HepG2 (cell line): ENCODE measurements at regions not wholly inside any gene's neighbourhood (a gene's known extent, or its start where the extent isn't known, plus 50 kb on each side); places are given as distances from the start of the nearest gene placed in this dataset.

ENCODE experiments used
- ATAC-seq: fragments of 200-7000 bp; cut with Tn5 transposase; 3 replicates; pipeline ENCODE4 v1.9.1; 2020; ENCODE audit warnings: mild to moderate bottlenecking, moderate library complexity
- BruUV-seq: library from RNA; stranded (reverse); fragments of 400-500 nt; replicated peaks from 2 replicates; lab custom pipeline; 2021; lab: Mats Ljungman, UMichigan
- CTCF ChIA-PET: fragments of 300-600 bp; formaldehyde crosslinking; extraction: SDS; loops from one replicate; lab custom pipeline; 2021; ENCODE audit warnings: low total read pairs, inconsistent platforms, low intra/inter-chr PET ratio; lab: Yijun Ruan, JAX
- POLR2A ChIA-PET: fragments of 350-600 bp; sonication (Branson Sonifier 250); formaldehyde crosslinking; loops from one replicate; lab custom pipeline; 2020; ENCODE audit warnings: antibody characterized with exemption, inconsistent platforms; lab: Yijun Ruan, JAX
- DNase-seq: peaks from one replicate; pipeline ENCODE4 v3.0.0-alpha.2; 2015; ENCODE audit warnings: low spot score
- FAIRE-seq: peaks from 3 replicates; lab custom pipeline; 2011; peaks lifted over from hg19 to GRCh38; lab: Jason Lieb, UNC
- H2AFZ ChIP-seq: one replicate; pipeline ENCODE4 v1.6.1; 2011; ENCODE audit warnings: low read length, inconsistent platforms
- H3K27ac ChIP-seq: fragments of 300-600 bp; 3 replicates; pipeline ENCODE4 v1.8.0; 2011; ENCODE audit warnings: mixed run types, mild to moderate bottlenecking, mixed read lengths, low read length, inconsistent platforms; ENCODE audit not compliant: insufficient read depth; ENCODE audit errors: extremely low read length
- H3K27me3 ChIP-seq, 2 experiments: fragments of 200-600 bp in 1 of 2; 2 replicates in 1 of 2; 3 replicates in 1 of 2; pipeline versions ENCODE4 v1.6.0 to v1.8.0; 2011; ENCODE audit warnings: low read length in 2 of 2, mild to moderate bottlenecking in 2 of 2, moderate library complexity in 2 of 2, inconsistent platforms in 1 of 2; ENCODE audit not compliant: insufficient read depth in 2 of 2, control insufficient read depth in 1 of 2
- H3K36me3 ChIP-seq, 2 experiments: fragments of 200-600 bp in 1 of 2; replicated peaks in 1 of 2; 2 replicates in 1 of 2; 3 replicates in 1 of 2; pipeline versions ENCODE4 v1.5.1 to v1.8.0; 2011; ENCODE audit warnings: low read length in 2 of 2, inconsistent platforms in 1 of 2; ENCODE audit not compliant: insufficient read depth in 2 of 2, control insufficient read depth in 1 of 2
- H3K4me1 ChIP-seq: 2 replicates; pipeline ENCODE4 v1.5.1; 2012; ENCODE audit warnings: low read length, inconsistent platforms; ENCODE audit not compliant: insufficient read depth
- H3K4me2 ChIP-seq: 2 replicates; pipeline ENCODE4 v1.6.0; 2011; ENCODE audit warnings: low read depth, low read length, inconsistent platforms
- H3K4me3 ChIP-seq, 3 experiments: fragments of 200-600 bp in 1 of 3; sonication (generic), shearing (Covaris generic) in 1 of 3; replicated peaks in 1 of 3; 2 replicates each; pipeline ENCODE4 v1.5.1; 2011 to 2016; ENCODE audit warnings: low read length in 3 of 3, inconsistent platforms in 2 of 3, low read depth in 2 of 3, mild to moderate bottlenecking in 2 of 3, control low read depth in 1 of 3, mixed read lengths in 1 of 3; ENCODE audit not compliant: insufficient read depth in 1 of 3
- H3K79me2 ChIP-seq: one replicate; pipeline ENCODE4 v1.6.1; 2011; ENCODE audit warnings: low read length, inconsistent platforms; ENCODE audit not compliant: insufficient read depth
- H3K9ac ChIP-seq: 2 replicates; pipeline ENCODE4 v1.6.0; 2011; ENCODE audit warnings: mild to moderate bottlenecking, low read depth, low read length, inconsistent platforms; ENCODE audit not compliant: insufficient read depth
- H3K9me3 ChIP-seq: 2 replicates; pipeline ENCODE4 v1.5.1; 2012; ENCODE audit warnings: mild to moderate bottlenecking, low read length
- H4K20me1 ChIP-seq: 2 replicates; pipeline ENCODE4 v1.6.0; 2011; ENCODE audit warnings: inconsistent platforms, mild to moderate bottlenecking, low read length, moderate library complexity; ENCODE audit not compliant: insufficient read depth
- NCOA2 ChIP-seq: sonication (generic); formaldehyde crosslinking; IDR thresholded peaks from 2 replicates; pipeline ENCODE4 v1.8.0; 2022; ENCODE audit warnings: inconsistent platforms
- SIX1 ChIP-seq: sonication (generic); formaldehyde crosslinking; IDR thresholded peaks from 2 replicates; pipeline ENCODE4 v1.4.0; 2020; ENCODE audit warnings: missing genetic modification reagents, borderline replicate concordance
- SRY ChIP-seq: sonication (generic); formaldehyde crosslinking; IDR thresholded peaks from 2 replicates; pipeline ENCODE4 v1.8.0; 2022; ENCODE audit warnings: mild to moderate bottlenecking, missing genetic modification reagents
- ZFP62 ChIP-seq: sonication (generic); formaldehyde crosslinking; IDR thresholded peaks from 2 replicates; pipeline ENCODE4 v1.4.0; 2020; ENCODE audit warnings: missing genetic modification reagents
- ZMYM2 ChIP-seq: sonication (generic); formaldehyde crosslinking; IDR thresholded peaks from 2 replicates; pipeline ENCODE4 v1.8.0; 2022; ENCODE audit warnings: mild to moderate bottlenecking, missing genetic modification reagents
- ZNF644 ChIP-seq: IDR thresholded peaks from 2 replicates; pipeline ENCODE4 v1.6.1; 2016; ENCODE audit warnings: low read depth
- ZNF672 ChIP-seq: sonication (generic); formaldehyde crosslinking; IDR thresholded peaks from 2 replicates; pipeline ENCODE4 v1.8.1; 2022; ENCODE audit warnings: missing genetic modification reagents
- ZNF691 ChIP-seq: sonication (generic); formaldehyde crosslinking; IDR thresholded peaks from 2 replicates; pipeline ENCODE4 v1.4.0; 2020; ENCODE audit warnings: missing genetic modification reagents, low read depth, mild to moderate bottlenecking, borderline replicate concordance
- WGBS: methylation state at CpG from one replicate; pipeline ENCODE4 v1.1.6; 2017; ENCODE audit warnings: low lambda C conversion rate; 5-methylcytosine and 5-hydroxymethylcytosine counted together
- in situ Hi-C: cut with HindIII; loops from 2 replicates; pipeline ENCODE4 v1.10.0; 2017; ENCODE audit warnings: low pct_unique_long_range_greater_than_20kb; ENCODE audit not compliant: extremely low pct_ligation_motif_present
- intact Hi-C: fragments of 100-400 bp; cut with micrococcal nuclease; formaldehyde crosslinking; loops from one replicate; pipeline ENCODE4 v1.10.0; 2022; ENCODE audit not compliant: unreplicated experiment
- TF ChIP-seq, protein P1 (sequence below): IDR thresholded peaks from 2 replicates; pipeline ENCODE4 v1.6.1; 2016; ENCODE audit warnings: missing biosample characterization, missing genetic modification reagents, low read depth
- TF ChIP-seq, protein P2 (sequence below): sonication (generic); formaldehyde crosslinking; IDR thresholded peaks from 2 replicates; pipeline ENCODE4 v1.9.0; 2021; ENCODE audit warnings: missing genetic modification reagents, borderline replicate concordance

DNA sequence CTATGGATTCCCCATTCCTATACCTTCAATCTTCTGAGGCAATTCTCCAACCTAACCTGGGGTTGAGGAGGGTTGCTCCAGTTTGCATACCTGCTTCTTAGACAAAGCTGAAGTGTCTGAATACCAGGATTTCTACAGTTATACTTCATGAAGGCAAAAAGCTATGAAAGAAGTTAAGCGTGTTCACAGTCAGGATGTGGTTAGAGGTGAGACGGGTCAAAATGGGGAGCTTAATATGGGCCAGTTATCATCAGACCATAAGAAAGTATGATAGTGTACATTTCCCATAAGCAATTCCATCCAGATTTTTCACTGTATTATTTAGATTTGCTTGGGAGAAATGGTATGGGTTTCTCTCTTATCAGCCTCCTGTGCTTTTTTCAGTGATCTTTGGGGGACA, 156.9 kb upstream of the FER start:
- in situ Hi-C loops = no loop called here
- no TSS peak for BruUV-seq
- ATAC-seq = no peak

GRCh38 chr5:108588323-108588722, 159.4 kb upstream of the FER start:
- no peak overlapping the region for H2AFZ ChIP-seq
- ChIA-PET CTCF (no interaction called here), POLR2A (no interaction called here)
- H3K27ac ChIP-seq = no peak overlapping the region
- in situ Hi-C loops = no loop called here
- WGBS = 0% methylated on average over 2 of the region's 2 CpGs
- no peaks in the 10 kb centered on the region for H4K20me1 ChIP-seq
- no peak overlapping the region for H3K9ac ChIP-seq
- intact Hi-C loops = no loop called here
- no peaks in the 10 kb centered on the region for H3K9me3 ChIP-seq
- FAIRE-seq (no peak), DNase-seq (no peak), ATAC-seq (no peak)
- H3K4me2 ChIP-seq = no peak overlapping the region
- TF ChIP-seq ZNF691 = no peak
- no peak overlapping the region for H3K4me3 ChIP-seq
- no peaks in the 10 kb centered on the region for H3K4me1 ChIP-seq
- H3K27me3 ChIP-seq = no peaks in the 10 kb centered on the region
- no peaks in the 10 kb centered on the region for H3K36me3 ChIP-seq
- no peaks in the 10 kb centered on the region for H3K79me2 ChIP-seq
- no TSS peak for BruUV-seq

More for the DNA sequence above, 156.9 kb upstream of the FER start:
- DNase-seq = no peak
- H3K27me3 ChIP-seq = no peaks in the 10 kb centered on the region; a peak in 1 of 5 replicates
- intact Hi-C loops = no loop called here
- no peak for TF ChIP-seq NCOA2
- no peak for TF ChIP-seq ZFP62 (CRISPR knock-in tag)
- TF ChIP-seq, protein P1, sequence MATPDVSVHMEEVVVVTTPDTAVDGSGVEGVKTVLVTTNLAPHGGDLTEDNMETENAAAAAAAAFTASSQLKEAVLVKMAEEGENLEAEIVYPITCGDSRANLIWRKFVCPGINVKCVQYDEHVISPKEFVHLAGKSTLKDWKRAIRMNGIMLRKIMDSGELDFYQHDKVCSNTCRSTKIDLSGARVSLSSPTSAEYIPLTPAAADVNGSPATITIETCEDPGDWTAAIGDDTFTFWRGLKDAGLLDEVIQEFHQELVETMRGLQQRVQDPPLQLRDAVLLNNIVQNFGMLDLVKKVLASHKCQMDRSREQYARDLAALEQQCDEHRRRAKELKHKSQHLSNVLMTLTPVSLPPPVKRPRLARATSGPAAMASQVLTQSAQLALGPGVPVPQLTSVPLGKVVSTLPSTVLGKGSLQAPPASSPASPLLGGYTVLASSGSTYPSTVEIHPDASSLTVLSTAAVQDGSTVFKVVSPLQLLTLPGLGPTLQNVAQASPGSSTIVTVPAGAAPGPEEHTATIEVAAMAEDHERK (CRISPR knock-in tag) = no peak
- no peak for TF ChIP-seq ZNF644 (CRISPR knock-in tag)
- TF ChIP-seq ZNF672 = no peak
- TF ChIP-seq SRY (CRISPR knock-in tag) = no peak
- TF ChIP-seq SIX1 (CRISPR knock-in tag) = no peak
- TF ChIP-seq ZMYM2 = no peak
- TF ChIP-seq, protein P2, sequence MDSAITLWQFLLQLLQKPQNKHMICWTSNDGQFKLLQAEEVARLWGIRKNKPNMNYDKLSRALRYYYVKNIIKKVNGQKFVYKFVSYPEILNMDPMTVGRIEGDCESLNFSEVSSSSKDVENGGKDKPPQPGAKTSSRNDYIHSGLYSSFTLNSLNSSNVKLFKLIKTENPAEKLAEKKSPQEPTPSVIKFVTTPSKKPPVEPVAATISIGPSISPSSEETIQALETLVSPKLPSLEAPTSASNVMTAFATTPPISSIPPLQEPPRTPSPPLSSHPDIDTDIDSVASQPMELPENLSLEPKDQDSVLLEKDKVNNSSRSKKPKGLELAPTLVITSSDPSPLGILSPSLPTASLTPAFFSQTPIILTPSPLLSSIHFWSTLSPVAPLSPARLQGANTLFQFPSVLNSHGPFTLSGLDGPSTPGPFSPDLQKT (CRISPR knock-in tag) = no peak
- no peaks in the 10 kb centered on the region for H4K20me1 ChIP-seq
- FAIRE-seq = no peak
- H2AFZ ChIP-seq = no peak overlapping the region
- H3K9ac ChIP-seq = no peak overlapping the region
- H3K9me3 ChIP-seq = no peaks in the 10 kb centered on the region
- CTCF ChIA-PET = no interaction called here
- no peaks in the 10 kb centered on the region for H3K4me1 ChIP-seq
- POLR2A ChIA-PET = no interaction called here
- H3K36me3 ChIP-seq = no peaks in the 10 kb centered on the region
- H3K4me2 ChIP-seq = no peak overlapping the region
- no peak overlapping the region for H3K27ac ChIP-seq
- no peaks in the 10 kb centered on the region for H3K79me2 ChIP-seq
- 54% methylated on average over 2 of the region's 2 CpGs for WGBS
- no peak overlapping the region for H3K4me3 ChIP-seq
